Cardiac septum (tissue), 1 donor: ENCODE measurements at regions not wholly inside any gene's neighbourhood (a gene's known extent, or its start where the extent isn't known, plus 50 kb on each side); places are given as distances from the start of the nearest gene placed in this dataset.
"Not testable (repeated sequence)": the region's sequence is repeated elsewhere in the genome, so short reads cannot be mapped to it uniquely, and the experiment has no call there.

ENCODE experiments used
- DNase-seq: peaks from one replicate; pipeline ENCODE4 v3.0.0-alpha.2; 2020; ENCODE audit warnings: low spot score
- intact Hi-C: fragments of 100-400 bp; cut with DNase I; formaldehyde crosslinking; loops from one replicate; pipeline ENCODE4 v1.14.0; 2022
- donor health status: DM: no; HTN: no; CAD: no.

DNA sequence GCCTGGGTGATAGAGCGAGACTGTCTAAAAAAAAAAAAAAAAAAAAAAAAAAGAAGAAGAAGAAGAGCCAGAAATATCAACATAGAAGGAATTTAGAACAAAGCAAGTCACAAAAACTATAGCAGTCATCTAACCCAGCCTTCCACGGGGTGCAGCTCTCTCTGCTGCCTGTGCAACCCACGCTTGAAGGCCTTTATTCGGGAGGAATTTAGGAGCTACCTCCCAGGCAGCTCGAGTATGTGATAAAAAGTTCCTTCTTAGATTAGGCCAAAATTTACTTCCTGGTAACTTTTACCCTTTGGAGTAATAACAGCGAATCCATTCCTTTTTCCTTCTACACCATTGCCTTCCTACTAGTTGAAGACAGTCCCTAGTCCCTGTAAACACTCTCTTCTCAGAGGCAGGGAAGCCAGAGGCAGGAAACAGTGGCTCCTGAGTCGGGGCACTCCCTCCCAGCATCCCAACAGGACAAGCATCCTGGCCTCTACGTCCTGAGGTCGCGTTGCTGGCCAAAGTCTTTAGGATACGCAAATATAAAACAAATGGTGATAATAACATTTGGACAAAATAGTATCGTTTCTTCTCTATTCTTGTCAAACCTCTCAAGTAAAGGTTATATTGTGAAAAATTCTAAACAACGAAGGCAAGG is 109.3 kb upstream of the KMT2C start:
- DNase-seq: no peak
- intact Hi-C loops: no loop called here

DNA sequence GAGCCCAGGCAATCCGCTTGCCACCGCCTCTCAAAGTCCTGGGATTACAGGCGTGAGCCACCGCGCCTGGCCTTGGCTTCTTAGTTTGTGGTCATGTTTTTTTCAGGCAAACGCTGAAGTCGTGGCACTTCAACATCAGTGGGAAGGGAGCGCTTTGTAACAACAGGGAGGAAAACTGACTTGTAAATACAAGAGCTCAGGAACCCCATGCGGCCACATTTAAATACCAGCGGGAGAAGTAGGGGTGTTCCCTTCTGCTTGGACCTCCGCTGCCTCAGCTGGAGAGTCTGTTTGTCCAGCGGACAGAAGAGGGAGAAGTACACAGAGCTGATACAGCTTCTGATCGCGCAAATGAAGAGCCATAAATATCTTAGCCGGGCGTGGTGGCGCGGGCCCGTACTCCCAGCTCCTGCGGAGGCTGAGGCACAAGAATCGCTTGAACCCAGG is 108.7 kb upstream of the KMT2C start:
- intact Hi-C loops: no loop called here

DNA sequence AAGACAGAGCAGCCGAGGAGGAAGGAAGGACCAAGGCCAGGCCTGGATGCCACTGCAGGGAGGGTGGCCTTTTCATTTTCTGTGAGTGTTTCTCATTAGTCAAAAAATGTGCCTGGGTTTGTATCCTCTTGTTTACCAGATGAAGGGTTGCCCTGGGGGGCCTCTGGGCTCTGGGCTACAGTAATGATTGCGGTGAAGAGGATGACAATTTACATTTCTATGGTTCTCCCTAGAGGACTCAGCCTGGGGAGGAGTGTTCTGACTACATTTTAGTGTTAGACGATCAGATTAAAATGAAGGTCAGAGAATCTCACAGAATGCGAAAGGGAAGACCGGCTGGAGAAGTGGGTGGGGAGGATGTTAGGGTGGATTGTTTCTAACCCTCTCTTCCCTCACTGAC is 108.0 kb upstream of the KMT2C start:
- DNase-seq: no peak

More for the DNA sequence above, 108.7 kb upstream of the KMT2C start:
- DNase-seq: no peak

DNA sequence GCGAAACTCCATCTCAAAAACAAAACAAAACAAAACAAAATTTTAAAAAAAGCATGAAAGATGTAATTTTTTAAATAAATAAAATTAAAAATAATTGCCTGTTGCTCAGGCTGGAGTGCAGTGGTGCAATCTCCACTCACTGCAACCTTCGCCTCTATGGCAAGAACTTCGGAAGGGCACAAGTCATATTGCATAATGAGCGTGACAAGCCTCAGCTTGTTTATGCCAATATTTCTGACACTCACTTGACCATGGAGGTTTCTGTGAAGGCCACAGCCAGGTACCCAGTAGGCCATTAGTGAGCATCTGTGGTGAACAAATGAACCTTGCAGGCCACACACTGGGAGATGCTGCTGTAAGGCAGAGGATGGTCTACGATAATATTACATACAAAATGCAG is 106.1 kb upstream of the KMT2C start:
- no peak for DNase-seq
- intact Hi-C loops: no loop called here

More for the DNA sequence above, 108.0 kb upstream of the KMT2C start:
- intact Hi-C loops: no loop called here

DNA sequence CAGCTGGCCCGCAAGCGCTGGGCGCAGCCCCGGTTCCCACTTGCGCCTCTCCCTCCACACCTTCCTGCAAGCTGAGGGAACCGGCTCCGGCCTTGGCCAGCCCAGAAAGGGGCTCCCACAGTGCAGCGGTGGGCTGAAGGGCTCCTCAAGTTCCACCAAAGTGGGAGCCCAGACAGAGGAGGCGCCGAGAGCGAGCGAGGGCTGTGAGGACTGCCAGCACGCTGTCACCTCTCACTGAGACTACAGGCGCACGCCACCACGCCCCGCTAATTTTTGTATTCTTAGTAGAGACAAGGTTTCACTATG is 103.3 kb upstream of the KMT2C start:
- DNase-seq, intact Hi-C loops: not testable (repeated sequence)

DNA sequence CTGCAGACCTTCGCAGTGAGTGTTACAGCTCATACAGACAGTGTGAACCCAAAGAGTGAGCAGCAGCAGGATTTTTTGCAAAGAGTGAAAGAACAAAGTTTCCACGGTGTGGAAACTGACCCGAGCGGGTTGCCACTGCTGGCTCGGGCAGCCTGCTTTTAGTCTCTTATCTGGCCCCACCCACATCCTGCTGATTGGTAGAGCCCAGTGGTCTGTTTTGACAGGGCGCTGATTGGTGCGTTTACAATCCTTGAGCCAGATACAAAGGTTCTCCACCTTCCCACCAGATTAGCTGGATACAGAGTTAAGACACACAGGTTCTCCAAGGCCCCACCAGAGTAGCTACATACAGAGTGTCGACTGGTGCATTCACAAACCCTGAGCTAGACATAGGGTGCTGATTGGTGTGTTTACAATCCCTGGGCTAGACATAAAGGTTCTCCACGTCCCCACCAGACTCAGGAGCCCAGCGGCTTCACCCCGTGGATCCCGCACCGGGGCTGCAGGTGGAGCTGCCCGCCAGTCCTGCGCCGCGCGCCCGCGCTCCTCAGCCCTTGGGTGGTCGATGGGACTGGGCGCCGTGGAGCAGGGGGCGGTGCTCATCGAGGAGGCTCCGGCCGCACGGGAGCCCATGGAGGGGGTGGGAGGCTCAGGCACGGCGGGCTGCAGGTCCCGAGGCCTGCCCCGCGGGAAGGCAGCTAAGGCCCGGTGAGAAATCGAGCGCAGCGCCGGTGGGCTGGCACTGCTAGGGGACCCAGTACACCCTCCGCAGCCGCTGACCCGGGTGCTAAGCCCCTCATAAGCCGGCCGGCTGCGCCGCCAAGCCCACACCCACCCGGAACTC is 102.8 kb upstream of the KMT2C start:
- DNase-seq, intact Hi-C loops: not testable (repeated sequence)

DNA sequence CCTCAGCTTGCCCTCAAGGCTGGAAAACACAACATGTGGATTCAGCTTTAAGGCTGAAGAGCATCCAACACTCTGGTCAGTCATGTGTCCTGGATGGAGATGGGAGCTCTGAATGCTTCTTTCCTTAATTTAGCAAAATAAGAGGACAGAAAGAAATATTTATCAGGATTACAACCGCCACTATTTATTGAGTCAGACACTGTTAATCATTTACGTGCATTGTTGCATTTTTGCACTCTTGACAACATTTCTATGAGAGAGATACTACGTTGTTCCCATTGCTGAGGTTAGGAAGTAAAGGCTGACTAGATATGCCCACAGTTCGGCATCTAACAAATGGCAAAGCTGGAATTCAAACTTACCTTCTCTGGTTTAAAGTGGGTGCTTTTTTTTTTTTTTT is 101.8 kb upstream of the KMT2C start:
- intact Hi-C loops: no loop called here
- DNase-seq: no peak

DNA sequence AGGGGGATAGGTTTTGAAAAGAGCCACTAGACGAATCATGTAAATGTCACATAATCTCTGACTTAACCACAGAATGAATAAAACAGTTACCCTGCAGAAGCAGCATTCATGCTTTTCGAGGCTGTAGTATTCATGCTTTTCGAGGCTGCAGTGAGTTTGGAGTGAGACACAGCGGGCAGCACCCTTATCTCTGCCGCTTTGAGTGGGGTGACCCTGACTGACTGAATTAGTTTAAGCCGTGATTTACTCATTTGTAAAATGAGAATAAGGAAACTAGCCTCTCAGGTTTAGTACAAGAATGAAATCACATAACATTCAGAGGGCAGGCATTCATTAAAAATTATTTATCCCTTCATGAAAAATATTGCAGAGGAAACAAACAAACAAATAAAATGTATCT is 92.8 kb upstream of the KMT2C start:
- peak; percentile 1 for DNase-seq
- intact Hi-C loops: no loop called here

DNA sequence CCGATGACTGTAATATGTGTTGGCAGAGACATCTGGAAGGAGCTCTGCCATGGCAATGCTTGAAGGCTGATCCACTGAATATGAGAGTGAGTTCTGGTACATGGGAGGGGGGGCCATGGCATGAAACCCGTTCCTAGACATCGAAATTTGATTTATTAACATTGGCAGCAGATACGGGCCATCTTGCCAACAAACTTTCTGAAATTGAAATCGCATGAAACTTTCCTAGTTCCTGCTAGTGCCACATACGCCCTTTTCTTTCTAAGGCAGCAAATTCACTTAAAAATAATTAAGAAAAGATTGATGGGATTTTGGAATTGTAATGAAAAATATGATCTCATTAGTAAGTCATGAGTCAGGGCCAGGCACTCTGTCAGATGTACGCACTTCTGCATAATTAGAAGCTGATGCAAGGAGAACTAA is 91.8 kb upstream of the KMT2C start:
- no peak for DNase-seq
- intact Hi-C loops: no loop called here

DNA sequence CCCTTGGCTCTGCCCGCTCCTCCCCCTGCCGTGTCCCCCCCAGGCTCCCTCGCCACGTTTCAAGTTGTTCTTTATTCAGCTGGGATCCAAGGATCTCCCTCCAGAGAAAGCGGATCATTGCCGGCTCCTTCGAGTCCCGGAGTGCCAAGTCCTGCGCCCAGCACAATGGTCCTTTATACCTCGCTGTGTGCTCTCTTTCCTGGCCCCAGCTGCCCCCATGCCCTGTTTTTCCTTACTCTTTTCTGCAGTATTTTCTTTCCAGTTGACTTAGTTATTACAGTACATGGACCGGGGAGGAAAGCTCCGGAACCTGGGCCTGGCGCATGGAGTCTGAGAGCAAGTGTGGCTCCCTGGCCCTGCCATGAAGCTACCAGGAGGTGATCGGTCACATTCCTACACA is 88.1 kb upstream of the KMT2C start:
- no peak for DNase-seq
- intact Hi-C loops: no loop called here

DNA sequence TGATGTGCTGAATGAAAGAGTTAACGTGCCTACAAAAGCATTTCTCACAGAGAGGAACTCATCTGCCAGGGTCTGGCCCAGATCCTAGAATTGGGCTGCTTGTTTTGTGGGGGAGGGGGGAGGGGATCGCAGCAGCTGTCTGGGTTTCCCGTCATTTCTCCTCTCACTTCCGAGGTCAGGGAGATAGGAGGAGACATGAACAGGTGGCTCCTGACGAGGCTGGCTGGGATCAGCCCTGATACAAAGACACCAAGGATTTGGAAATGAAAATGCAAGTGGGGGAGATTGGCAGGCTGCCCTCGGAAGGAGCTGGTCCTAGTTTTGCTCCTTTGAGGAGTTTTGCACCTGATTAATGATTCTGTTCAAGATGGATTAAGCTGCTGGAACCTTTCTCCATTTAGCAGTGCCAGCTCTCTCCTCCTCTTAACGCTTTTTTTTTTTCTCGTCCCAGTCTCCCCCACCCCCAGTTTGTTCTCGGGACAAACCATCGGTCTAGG is 86.8 kb upstream of the KMT2C start:
- no peak for DNase-seq
- intact Hi-C loops: no loop called here

DNA sequence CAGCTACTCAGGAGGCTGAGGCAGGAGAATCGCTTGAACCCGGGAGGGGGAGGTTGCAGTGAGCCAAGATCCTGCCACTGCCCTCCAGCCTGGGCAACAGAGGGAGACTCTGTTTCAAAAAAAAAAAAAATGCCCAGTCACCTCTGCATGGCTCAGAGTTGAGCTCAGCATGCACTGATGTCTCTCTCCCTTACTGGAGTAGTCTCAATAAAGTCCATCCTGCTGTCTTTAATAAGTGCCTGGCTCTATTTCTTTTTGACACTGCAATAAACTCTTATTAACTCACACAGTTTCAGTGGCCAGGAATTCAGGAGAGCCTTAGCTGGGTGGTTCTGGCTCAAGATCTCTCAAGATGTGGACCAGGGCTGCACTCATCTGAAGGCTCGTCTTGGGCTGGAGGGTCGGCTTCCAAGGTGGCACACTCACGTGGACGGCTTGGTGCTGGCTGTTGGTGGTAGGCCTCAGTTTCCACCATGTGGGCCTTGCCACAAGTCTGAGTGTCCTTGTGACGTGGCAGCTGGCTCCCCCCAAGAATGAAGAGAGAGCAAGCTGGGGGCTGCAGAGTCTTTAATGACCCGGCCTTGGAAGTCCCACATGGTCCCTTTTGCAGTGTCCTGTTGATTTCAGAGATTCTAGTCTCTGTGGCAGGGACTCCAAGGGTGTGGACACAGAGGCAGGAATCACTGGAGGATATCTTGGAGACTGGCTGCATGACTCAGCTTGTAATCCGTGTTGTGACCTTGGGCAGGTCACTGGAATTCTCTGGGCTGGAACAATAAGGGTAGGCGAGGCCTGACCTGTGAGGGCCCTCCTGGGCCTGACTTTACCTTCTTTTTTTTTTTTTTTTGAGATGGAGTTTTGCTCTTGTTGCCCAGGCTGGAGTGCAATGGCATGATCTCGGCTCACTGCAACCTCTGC is 85.9 kb upstream of the KMT2C start:
- intact Hi-C loops: no loop called here
- DNase-seq: no peak

DNA sequence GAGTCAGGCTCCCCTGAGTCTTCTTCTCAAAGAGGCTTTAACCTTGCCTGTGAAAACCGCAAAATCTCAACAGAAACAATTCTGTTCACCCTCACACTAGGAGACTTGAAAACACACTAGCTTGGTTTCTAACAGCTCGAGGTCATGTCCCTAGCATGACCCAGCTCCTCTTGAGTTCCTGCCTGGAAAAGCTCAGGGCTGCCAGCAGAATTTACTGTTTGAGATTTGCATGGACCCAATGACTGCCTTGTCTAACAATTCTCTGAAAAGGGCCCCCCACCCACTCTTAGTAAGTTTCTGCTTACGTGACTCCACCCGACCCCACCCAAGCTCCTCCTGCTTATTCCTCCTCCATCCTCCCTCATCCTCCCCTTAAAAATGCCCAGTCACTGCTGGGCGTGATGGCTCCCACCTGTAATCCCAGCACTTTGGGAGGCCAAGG is 85.1 kb upstream of the KMT2C start:
- DNase-seq: no peak
- intact Hi-C loops: no loop called here

DNA sequence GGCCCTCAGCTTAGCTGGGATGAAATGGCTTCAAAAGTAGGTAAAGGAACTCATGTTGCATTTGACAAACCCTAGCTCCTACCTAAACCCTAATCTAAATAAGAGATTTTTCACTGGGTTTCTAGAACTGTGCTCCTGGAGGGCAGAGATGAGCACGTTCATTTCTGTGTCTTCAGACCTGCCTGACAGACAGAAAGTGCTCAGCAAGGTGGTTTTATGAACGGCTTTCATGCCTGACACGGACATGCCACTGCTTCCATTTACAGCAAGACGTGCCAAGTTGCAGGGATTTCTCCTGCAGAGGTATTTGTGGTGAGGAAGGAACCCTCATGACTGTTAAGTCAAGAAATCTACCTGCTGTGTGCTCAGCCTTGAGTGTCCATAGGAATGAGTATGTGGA is 83.5 kb upstream of the KMT2C start:
- no peak for DNase-seq
- intact Hi-C loops: no loop called here

DNA sequence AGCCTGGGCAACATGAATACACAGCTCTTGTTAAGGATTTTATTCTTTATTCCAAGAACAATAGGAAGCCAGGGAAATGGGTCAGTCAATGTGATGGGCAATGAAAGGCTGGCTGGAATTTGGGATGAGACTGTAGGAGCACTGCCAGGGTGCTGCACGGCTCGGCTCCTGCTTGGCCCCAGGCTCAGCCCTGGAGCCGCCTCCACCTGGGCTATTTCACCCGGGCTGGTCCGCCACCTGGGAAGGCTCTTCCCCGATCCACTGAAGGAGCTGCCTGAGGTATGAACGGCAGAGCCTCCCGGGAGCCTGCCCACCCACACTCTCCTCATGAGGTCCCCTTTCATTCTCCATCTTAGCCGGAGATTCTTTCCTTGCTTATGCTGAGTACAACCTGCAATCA is 80.4 kb upstream of the KMT2C start:
- intact Hi-C loops: no loop called here
- peak; percentile 46 for DNase-seq

DNA sequence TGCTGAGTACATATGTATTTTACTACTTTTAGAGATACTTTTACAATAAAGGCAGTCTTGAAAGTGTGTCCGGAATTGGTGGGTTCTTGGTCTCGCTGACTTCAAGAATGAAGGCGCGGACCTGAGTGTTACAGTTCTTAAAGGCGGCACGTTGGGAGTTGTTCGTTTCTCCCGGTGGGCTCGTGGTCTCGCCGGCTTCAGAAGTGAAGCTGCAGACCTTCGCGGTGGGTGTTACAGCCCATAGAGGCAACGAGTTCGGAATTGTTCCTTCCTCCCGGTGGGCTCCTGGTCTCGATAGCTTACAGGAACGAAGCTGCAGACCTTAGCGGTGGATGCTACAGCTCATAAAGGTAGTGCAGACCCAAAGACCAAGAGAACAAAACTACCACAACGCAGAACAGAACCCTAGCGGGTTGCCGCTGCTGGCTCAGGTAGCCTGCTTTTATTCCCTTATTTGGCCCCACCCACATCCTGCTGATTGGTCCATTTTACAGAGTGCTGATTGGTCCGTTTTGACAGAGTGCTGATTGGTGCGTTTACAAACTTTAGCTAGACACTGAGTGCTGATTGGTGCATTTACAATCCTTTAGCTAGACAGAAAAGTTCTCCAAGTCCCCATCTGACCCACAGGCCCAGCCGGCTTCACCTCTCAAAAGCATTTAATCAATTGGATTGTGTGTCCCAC is 79.6 kb upstream of the KMT2C start:
- intact Hi-C loops: not testable (repeated sequence)
- DNase-seq: peak; percentile 64

DNA sequence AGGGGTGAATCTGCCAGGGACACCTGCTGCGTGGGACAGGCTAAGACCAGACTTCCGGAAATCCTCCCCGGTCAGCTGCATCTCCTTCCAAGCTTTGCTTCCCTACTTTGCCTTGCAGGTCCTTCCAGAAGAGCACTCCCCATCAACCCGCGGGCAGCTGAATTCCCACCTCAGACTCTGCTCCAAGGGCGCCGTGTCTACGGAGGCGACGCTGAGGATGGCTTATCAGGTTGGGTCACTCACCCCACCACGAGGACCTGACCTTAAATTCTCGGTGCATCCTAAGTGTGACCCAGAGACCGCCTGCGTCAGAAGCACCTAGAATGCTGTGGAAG is 78.9 kb upstream of the KMT2C start:
- intact Hi-C loops: no loop called here
- DNase-seq: peak; percentile 33

DNA sequence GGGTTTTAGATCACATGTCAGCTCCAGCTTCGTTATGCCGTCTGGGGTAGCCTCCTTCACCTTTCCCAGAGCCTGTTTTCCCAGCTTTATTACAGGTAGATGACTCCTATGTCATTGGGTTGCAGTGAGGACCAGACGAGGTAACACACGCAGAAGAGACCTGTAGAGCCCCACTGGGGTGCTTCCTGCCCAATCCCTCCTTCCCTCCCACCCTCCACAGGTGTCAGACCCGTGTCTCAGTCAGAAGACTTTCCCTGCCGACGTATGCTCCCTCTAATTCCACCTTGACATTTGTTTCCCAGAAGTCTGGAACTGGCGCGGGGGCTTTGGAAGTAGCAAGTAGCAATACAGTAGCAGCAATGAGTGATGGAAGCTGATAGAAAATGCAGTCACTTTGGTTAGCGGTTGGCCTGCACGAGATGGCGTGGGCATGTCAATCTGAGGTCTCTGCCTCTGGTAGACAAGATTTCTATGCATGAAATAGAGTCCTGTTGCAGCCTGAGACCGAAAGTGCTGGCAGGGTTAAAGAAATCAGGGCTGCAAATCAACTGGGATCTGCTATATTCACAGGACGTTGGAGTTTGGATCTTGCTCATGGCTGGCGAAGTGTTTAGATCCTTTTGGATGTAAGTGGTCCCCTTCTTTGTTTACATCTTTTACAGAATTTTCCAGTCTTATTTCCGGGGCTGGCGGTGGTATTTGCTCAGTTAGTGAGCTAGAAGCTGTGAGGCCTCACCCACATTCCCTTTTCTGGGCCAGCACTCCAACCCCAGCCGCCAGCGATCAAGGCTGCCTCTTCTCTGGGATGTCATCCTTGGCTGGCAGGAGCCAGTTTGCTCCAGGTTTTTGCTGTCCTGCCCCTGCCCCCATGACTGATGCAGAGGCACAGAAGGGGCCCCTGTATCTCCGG is 78.3 kb upstream of the KMT2C start:
- intact Hi-C loops: no loop called here
- peak; percentile 67 for DNase-seq

DNA sequence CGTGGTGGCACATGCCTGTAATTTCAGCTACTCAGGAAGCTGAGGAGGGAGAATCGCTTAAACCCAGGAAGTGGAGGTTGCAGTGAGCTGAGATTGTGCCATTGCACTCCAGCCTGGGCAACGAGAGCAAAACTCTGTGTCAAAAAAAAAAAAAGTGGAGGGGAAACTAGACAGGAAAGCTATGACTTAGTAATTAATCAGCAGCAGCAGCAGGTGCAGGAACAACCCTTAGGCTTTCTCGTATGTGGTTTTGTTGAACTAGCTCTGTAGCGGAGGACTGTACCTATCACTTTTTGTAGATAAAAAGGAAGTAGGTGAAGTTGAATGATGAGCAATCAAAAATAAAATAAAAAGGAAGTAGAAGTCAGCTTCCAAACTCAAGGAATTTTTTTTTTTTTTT is 76.9 kb upstream of the KMT2C start:
- intact Hi-C loops: no loop called here
- no peak for DNase-seq
